ENCODE measurements at regions not wholly inside any gene's neighbourhood (a gene's known extent, or its start where the extent isn't known, plus 50 kb on each side); places are given as distances from the start of the nearest gene placed in this dataset.

- Histone ChIP-seq H3K36me3 (no peaks in the 10 kb centered on the region), H3K4me1 (no peaks in the 10 kb centered on the region), H3K27me3 (no peaks in the 10 kb centered on the region), H3K9me3 (no peaks in the 10 kb centered on the region), H3K4me3 (no peak overlapping the region), H3K27ac (no peak overlapping the region)
- TF ChIP-seq CTCF (IDR thresholded peaks at IDR 0.05) (no peak), POLR2A (IDR thresholded peaks at IDR 0.05) (no peak), EP300 (IDR thresholded peaks at IDR 0.05) (no peak), POLR2AphosphoS5 (IDR thresholded peaks at IDR 0.05) (no peak)
- intact Hi-C loops (cut with DNase I; ENCODE audit: low total_unique reads): no loop called here
- no peak for DNase-seq
- 61 to 87% (median 75%) methylated on average over 1 of the region's 1 CpG for WGBS, 5 donors
Measured at GRCh38 chr7:85570898-85571297, 384.0 kb upstream of the SEMA3D start.

GRCh38 chr7:85567983-85568382 lies 381.1 kb upstream of the SEMA3D start:
- no peaks in the 10 kb centered on the region for H3K4me1 ChIP-seq
- intact Hi-C loops (cut with DNase I; ENCODE audit: low total_unique reads): no loop called here
- TF ChIP-seq POLR2A (IDR thresholded peaks at IDR 0.05) (no peak), POLR2AphosphoS5 (IDR thresholded peaks at IDR 0.05) (no peak), EP300 (IDR thresholded peaks at IDR 0.05) (no peak), CTCF (IDR thresholded peaks at IDR 0.05) (no peak)
- H3K36me3 ChIP-seq: no peaks in the 10 kb centered on the region
- DNase-seq: no peak
- no peaks in the 10 kb centered on the region for H3K27me3 ChIP-seq
- no peak overlapping the region for H3K27ac ChIP-seq
- no peak overlapping the region for H3K4me3 ChIP-seq
- H3K9me3 ChIP-seq: no peaks in the 10 kb centered on the region

GRCh38 chr7:85566095-85566794 lies 379.4 kb upstream of the SEMA3D start:
- Histone ChIP-seq H3K27me3 (no peaks in the 10 kb centered on the region), H3K27ac (no peak overlapping the region), H3K4me3 (no peak overlapping the region), H3K9me3 (no peaks in the 10 kb centered on the region), H3K4me1 (no peaks in the 10 kb centered on the region), H3K36me3 (no peaks in the 10 kb centered on the region)
- TF ChIP-seq CTCF (IDR thresholded peaks at IDR 0.05): no peak
- no peak for TF ChIP-seq EP300 (IDR thresholded peaks at IDR 0.05)
- no peak for TF ChIP-seq POLR2A (IDR thresholded peaks at IDR 0.05)
- no peak for TF ChIP-seq POLR2AphosphoS5 (IDR thresholded peaks at IDR 0.05)
- 86 to 92% (median 89%) methylated on average over 14 of the region's 14 CpGs for WGBS, 5 donors
- intact Hi-C loops (cut with DNase I; ENCODE audit: low total_unique reads): no loop called here
- DNase-seq: no peak

- H3K27me3 ChIP-seq: no peaks in the 10 kb centered on the region
- no peak overlapping the region for H3K4me3 ChIP-seq
- DNase-seq: peak in 1 of 2 donors; percentile 29
- no peaks in the 10 kb centered on the region for H3K4me1 ChIP-seq
- no peak overlapping the region for H3K27ac ChIP-seq
- intact Hi-C loops (cut with DNase I; ENCODE audit: low total_unique reads): no loop called here
- H3K36me3 ChIP-seq: no peaks in the 10 kb centered on the region
- TF ChIP-seq POLR2A (IDR thresholded peaks at IDR 0.05) (no peak), CTCF (IDR thresholded peaks at IDR 0.05) (no peak), POLR2AphosphoS5 (IDR thresholded peaks at IDR 0.05) (no peak), EP300 (IDR thresholded peaks at IDR 0.05) (no peak)
- no peaks in the 10 kb centered on the region for H3K9me3 ChIP-seq
Measured at GRCh38 chr7:85565276-85565675, 378.4 kb upstream of the SEMA3D start.
